GM23248 (cell line): ENCODE measurements at regions not wholly inside any gene's neighbourhood (a gene's known extent, or its start where the extent isn't known, plus 50 kb on each side); places are given as distances from the start of the nearest gene placed in this dataset.

Experiments
- DNase-seq: peaks from one replicate; pipeline ENCODE4 v3.0.0-alpha.2; 2015
- H2AFZ ChIP-seq: fragments of 200-600 bp; sonication (generic); 2 replicates; pipeline ENCODE4 v1.6.1; 2016; ENCODE audit warnings: antibody characterized with exemption
- H3F3A ChIP-seq: fragments of 200-600 bp; sonication (generic); 2 replicates; pipeline ENCODE4 v1.6.1; 2016; ENCODE audit warnings: mild to moderate bottlenecking, antibody characterized with exemption, mixed run types; ENCODE audit not compliant: insufficient read depth
- H3K27ac ChIP-seq: fragments of 200-600 bp; sonication (generic); 2 replicates; pipeline ENCODE4 v1.5.1; 2016; ENCODE audit warnings: mild to moderate bottlenecking
- H3K27me3 ChIP-seq: fragments of 200-600 bp; sonication (generic); replicated peaks from 2 replicates; pipeline ENCODE4 v1.6.1; 2016; ENCODE audit warnings: mild to moderate bottlenecking; ENCODE audit not compliant: insufficient read depth
- H3K36me3 ChIP-seq: fragments of 200-600 bp; sonication (generic); 2 replicates; pipeline ENCODE4 v1.6.1; 2016; ENCODE audit warnings: low read depth, mild to moderate bottlenecking
- H3K4me1 ChIP-seq: fragments of 200-600 bp; sonication (generic); 2 replicates; pipeline ENCODE4 v1.6.1; 2016; ENCODE audit warnings: mild to moderate bottlenecking; ENCODE audit not compliant: insufficient read depth
- H3K4me2 ChIP-seq: fragments of 200-600 bp; sonication (generic); one replicate; pipeline ENCODE4 v1.6.1; 2016; ENCODE audit warnings: mild to moderate bottlenecking; ENCODE audit not compliant: unreplicated experiment
- H3K4me3 ChIP-seq: fragments of 200-600 bp; sonication (generic); 2 replicates; pipeline ENCODE4 v1.5.1; 2016; ENCODE audit warnings: mild to moderate bottlenecking
- H3K79me2 ChIP-seq: fragments of 200-600 bp; sonication (generic); 2 replicates; pipeline ENCODE4 v1.6.1; 2016; ENCODE audit warnings: mild to moderate bottlenecking; ENCODE audit not compliant: insufficient read depth
- H3K9ac ChIP-seq: fragments of 200-600 bp; sonication (generic); 2 replicates; pipeline ENCODE4 v1.6.1; 2016; ENCODE audit warnings: mild to moderate bottlenecking
- H3K9me2 ChIP-seq: fragments of 200-600 bp; sonication (generic); 2 replicates; pipeline ENCODE4 v1.6.1; 2016; ENCODE audit warnings: mixed run types, mild to moderate bottlenecking, moderate library complexity; ENCODE audit not compliant: insufficient read depth
- H3K9me3 ChIP-seq: fragments of 200-600 bp; sonication (generic); one replicate; pipeline ENCODE4 v1.6.1; 2017; ENCODE audit warnings: low read depth
- H4K20me1 ChIP-seq: fragments of 200-600 bp; sonication (generic); 2 replicates; pipeline ENCODE4 v1.6.0; 2016; ENCODE audit not compliant: insufficient read depth
- EZH2 ChIP-seq: fragments of 200-600 bp; sonication (generic); IDR thresholded peaks from 2 replicates; pipeline ENCODE4 v1.6.1; 2018; ENCODE audit warnings: antibody characterized with exemption, mild to moderate bottlenecking; ENCODE audit not compliant: insufficient read depth, poor library complexity, severe bottlenecking
- EZH2phosphoT487 ChIP-seq: fragments of 200-600 bp; sonication (generic); IDR thresholded peaks from 2 replicates; pipeline ENCODE4 v1.6.1; 2018; ENCODE audit warnings: antibody characterized with exemption, moderate library complexity, mild to moderate bottlenecking, low read depth; ENCODE audit not compliant: insufficient read depth
- WGBS, 2 experiments: methylation state at CpG; one replicate each; pipeline ENCODE4 v1.1.6; 2015 to 2017; ENCODE audit warnings: low lambda C conversion rate in 2 of 2, low coverage in 1 of 2; ENCODE audit errors: missing lambda C conversion rate in 2 of 2; 5-methylcytosine and 5-hydroxymethylcytosine counted together
- in situ Hi-C: fragments of 300-500 bp; cut with MboI; formaldehyde crosslinking; loops from 2 replicates; pipeline ENCODE4 v1.15.0; 2020

DNA sequence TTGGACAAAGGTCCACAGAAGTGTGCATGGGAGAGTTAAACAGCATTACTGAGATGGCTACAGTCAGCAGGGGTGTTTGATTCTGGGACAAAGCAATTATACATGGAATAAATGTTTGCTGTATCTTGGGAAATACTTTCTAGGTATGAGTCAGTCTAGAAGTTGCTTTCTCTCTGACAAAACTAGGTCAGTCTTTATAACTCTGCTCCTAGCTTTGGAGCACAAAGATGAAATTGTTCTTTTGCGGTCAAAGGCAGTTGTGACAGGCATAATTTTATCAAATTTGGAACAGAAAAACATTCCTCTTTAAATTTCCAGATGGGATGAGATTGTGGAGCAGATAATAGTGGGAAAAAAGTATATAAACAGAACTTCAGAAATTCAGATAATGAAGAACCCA is 1045.4 kb upstream of the MIR17HG start:
- Histone ChIP-seq H3F3A (no peaks in the 10 kb centered on the region), H3K27ac (peak overlapping the region; percentile 25), H3K9me3 (no peaks in the 10 kb centered on the region), H3K79me2 (no peaks in the 10 kb centered on the region), H3K9me2 (no peaks in the 10 kb centered on the region), H3K4me1 (peaks cover 13% of the 10 kb centered on the region), H4K20me1 (no peaks in the 10 kb centered on the region), H2AFZ (no peak overlapping the region), H3K4me2 (peak overlapping the region; percentile 27), H3K9ac (no peak overlapping the region), H3K36me3 (no peaks in the 10 kb centered on the region), H3K27me3 (no peaks in the 10 kb centered on the region), H3K4me3 (no peak overlapping the region)
- no peak for TF ChIP-seq EZH2phosphoT487
- no peak for TF ChIP-seq EZH2
- peak; percentile 78 for DNase-seq
- in situ Hi-C loops, result no loop called here
- 10 to 11% methylated on average over 1 of the region's 1 CpG for WGBS, 2 experiments

DNA sequence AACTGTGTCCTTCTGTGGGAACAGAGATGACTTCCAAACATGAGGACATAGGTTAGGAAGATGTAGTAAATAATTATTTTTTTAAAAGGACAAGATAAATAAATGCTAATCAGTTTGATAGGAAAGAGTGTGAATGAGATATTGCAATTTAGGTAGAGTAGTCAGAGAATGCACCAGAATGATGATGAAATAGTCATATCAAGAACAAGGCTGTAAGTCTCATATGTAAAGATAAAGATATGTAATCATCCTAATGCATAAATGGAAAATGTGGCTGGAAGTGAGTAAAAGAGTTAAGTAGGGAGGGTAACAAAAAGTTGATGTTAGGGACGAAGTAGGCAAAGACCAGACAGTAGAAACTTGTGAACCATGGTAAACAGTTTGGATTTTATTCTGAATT is 1041.7 kb upstream of the MIR17HG start:
- TF ChIP-seq EZH2phosphoT487 (no peak), EZH2 (no peak)
- H3K4me2 ChIP-seq, result no peak overlapping the region
- no peaks in the 10 kb centered on the region for H3K27me3 ChIP-seq
- in situ Hi-C loops, result no loop called here
- H3K9me2 ChIP-seq, result no peaks in the 10 kb centered on the region
- H3K27ac ChIP-seq, result no peak overlapping the region
- H3K9ac ChIP-seq, result no peak overlapping the region
- H2AFZ ChIP-seq, result no peak overlapping the region
- no peaks in the 10 kb centered on the region for H3K79me2 ChIP-seq
- H3K36me3 ChIP-seq, result no peaks in the 10 kb centered on the region
- WGBS, 2 experiments, result 81 to 84% methylated on average over 1 of the region's 1 CpG
- no peak for DNase-seq
- H3F3A ChIP-seq, result no peaks in the 10 kb centered on the region
- H3K9me3 ChIP-seq, result no peaks in the 10 kb centered on the region
- no peak overlapping the region for H3K4me3 ChIP-seq
- peaks cover 13% of the 10 kb centered on the region for H3K4me1 ChIP-seq
- H4K20me1 ChIP-seq, result no peaks in the 10 kb centered on the region

DNA sequence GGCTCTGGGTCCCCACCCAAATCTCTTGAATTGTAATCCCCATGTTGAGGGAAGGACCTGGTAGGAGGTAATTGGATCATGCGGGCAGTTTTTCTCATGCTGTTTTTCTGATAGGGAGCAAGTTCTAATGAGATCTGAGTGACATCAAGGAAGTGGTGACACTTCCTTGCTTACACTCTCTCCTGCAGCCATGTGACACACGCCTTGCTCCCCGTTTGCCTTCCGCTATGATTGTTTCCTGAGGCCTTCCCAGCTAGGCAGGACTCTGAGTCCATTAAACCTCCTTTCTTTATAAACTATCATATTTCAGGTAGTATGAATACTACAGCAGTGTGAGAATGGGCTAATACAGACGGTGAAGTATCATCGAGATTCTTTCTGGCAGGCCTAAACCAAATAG is 1040.4 kb upstream of the MIR17HG start:
- in situ Hi-C loops, result no loop called here
- H3K27ac ChIP-seq, result no peak overlapping the region
- H3K4me3 ChIP-seq, result no peak overlapping the region
- H3K36me3 ChIP-seq, result no peaks in the 10 kb centered on the region
- no peak overlapping the region for H2AFZ ChIP-seq
- H3K79me2 ChIP-seq, result no peaks in the 10 kb centered on the region
- 61 to 68% methylated on average over 6 of the region's 6 CpGs for WGBS, 2 experiments
- H3K4me1 ChIP-seq, result peaks cover 6% of the 10 kb centered on the region
- H3F3A ChIP-seq, result no peaks in the 10 kb centered on the region
- H4K20me1 ChIP-seq, result no peaks in the 10 kb centered on the region
- no peak for TF ChIP-seq EZH2phosphoT487
- no peak for TF ChIP-seq EZH2
- no peak overlapping the region for H3K4me2 ChIP-seq
- no peak for DNase-seq
- H3K27me3 ChIP-seq, result no peaks in the 10 kb centered on the region
- no peaks in the 10 kb centered on the region for H3K9me3 ChIP-seq
- H3K9me2 ChIP-seq, result no peaks in the 10 kb centered on the region
- H3K9ac ChIP-seq, result no peak overlapping the region

DNA sequence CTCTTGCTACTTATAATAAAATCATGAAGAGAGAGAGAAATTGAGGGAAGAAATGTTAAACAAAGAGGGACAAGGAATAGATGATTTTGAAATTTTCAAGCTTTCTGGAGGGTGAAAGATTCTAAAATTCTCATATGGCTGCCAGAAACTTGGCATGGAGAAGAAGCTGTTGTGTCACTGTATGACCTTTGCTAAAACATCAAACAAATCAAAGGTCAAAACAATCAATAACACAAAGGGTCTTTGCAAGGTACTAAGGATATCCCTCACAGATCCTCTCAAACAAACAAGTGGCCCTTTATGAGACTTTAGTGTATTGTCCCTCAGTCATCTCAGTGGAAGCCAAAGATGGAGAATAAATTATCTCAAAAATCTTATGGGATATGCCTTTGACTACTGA is 1039.2 kb upstream of the MIR17HG start:
- Histone ChIP-seq H4K20me1 (no peaks in the 10 kb centered on the region), H3K9me3 (no peaks in the 10 kb centered on the region), H3K36me3 (no peaks in the 10 kb centered on the region), H3K9me2 (no peaks in the 10 kb centered on the region), H3K27me3 (no peaks in the 10 kb centered on the region), H3K9ac (no peak overlapping the region), H3K4me2 (no peak overlapping the region), H2AFZ (peak overlapping the region; percentile 47; the same call in 1 of the 2 replicates), H3K4me1 (no peaks in the 10 kb centered on the region), H3K79me2 (no peaks in the 10 kb centered on the region), H3F3A (no peaks in the 10 kb centered on the region), H3K27ac (no peak overlapping the region), H3K4me3 (no peak overlapping the region)
- DNase-seq, result no peak
- no peak for TF ChIP-seq EZH2phosphoT487
- TF ChIP-seq EZH2, result no peak
- in situ Hi-C loops, result no loop called here

DNA sequence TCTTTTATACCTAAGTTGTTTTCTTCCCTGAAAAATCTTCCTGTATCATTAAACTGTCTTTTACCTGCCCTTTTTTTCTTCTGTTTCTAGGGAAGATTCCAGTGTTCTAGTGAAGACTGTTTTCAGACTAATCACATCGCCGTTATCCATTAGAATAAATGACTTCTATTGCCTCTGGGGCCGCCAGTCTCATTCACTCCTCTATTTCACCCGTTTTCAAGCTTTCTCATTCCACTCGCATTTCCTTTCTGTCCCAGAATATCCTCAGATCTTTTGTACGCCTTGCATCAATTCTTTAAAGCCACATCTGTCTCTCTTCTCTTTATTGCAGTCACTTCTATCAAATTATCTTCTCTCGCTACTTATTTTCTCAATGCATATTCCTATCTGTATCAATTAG is 1035.6 kb upstream of the MIR17HG start:
- Histone ChIP-seq H4K20me1 (no peaks in the 10 kb centered on the region), H3K4me1 (no peaks in the 10 kb centered on the region), H3K27me3 (no peaks in the 10 kb centered on the region), H3K9ac (no peak overlapping the region), H3K9me2 (no peaks in the 10 kb centered on the region; the same call in 1 of the 2 replicates), H3K27ac (no peak overlapping the region), H3K4me2 (no peak overlapping the region), H3F3A (no peaks in the 10 kb centered on the region), H3K9me3 (no peaks in the 10 kb centered on the region), H3K79me2 (no peaks in the 10 kb centered on the region), H3K4me3 (no peak overlapping the region), H3K36me3 (no peaks in the 10 kb centered on the region), H2AFZ (no peak overlapping the region)
- in situ Hi-C loops, result no loop called here
- no peak for TF ChIP-seq EZH2
- no peak for TF ChIP-seq EZH2phosphoT487
- no peak for DNase-seq
- 82 to 89% methylated on average over 7 of the region's 7 CpGs for WGBS, 2 experiments
